GM20431 (cell line): ENCODE measurements at regions not wholly inside any gene's neighbourhood (a gene's known extent, or its start where the extent isn't known, plus 50 kb on each side); places are given as distances from the start of the nearest gene placed in this dataset.

Experiments
- in situ Hi-C: fragments of 300-500 bp; cut with MseI, MboI; formaldehyde crosslinking; loops from one replicate; pipeline ENCODE4 v1.15.0; 2020; ENCODE audit warnings: low sequenced_read_pairs; ENCODE audit not compliant: unreplicated experiment

GRCh38 chr1:224486801-224487583 is 52.4 kb upstream of the WDR26 start:
- in situ Hi-C loops, result no loop called here

- in situ Hi-C loops, result no loop called here
Measured at GRCh38 chr1:224488806-224489499, 54.4 kb upstream of the WDR26 start.

GRCh38 chr1:224489534-224490365 is 55.2 kb upstream of the WDR26 start:
- in situ Hi-C loops, result no loop called here

GRCh38 chr1:224490549-224491537 is 56.2 kb upstream of the WDR26 start:
- in situ Hi-C loops, result no loop called here

- in situ Hi-C loops, result no loop called here
Measured at GRCh38 chr1:224492015-224492414, 57.4 kb upstream of the WDR26 start.

- in situ Hi-C loops, result no loop called here
Measured at GRCh38 chr1:224492632-224493031, 58.0 kb upstream of the WDR26 start.

- in situ Hi-C loops, result no loop called here
Measured at GRCh38 chr1:224493269-224493668, 58.7 kb upstream of the WDR26 start.

GRCh38 chr1:224494343-224494742 is 59.7 kb upstream of the WDR26 start:
- in situ Hi-C loops, result no loop called here

GRCh38 chr1:224495866-224496265 is 61.3 kb upstream of the WDR26 start:
- in situ Hi-C loops, result no loop called here

- in situ Hi-C loops, result no loop called here
Measured at GRCh38 chr1:224496826-224497225, 62.2 kb upstream of the WDR26 start.

- in situ Hi-C loops, result no loop called here
Measured at GRCh38 chr1:224497714-224498573, 63.3 kb upstream of the WDR26 start.

GRCh38 chr1:224498574-224499170 is 64.1 kb upstream of the WDR26 start:
- in situ Hi-C loops, result no loop called here

- in situ Hi-C loops, result no loop called here
Measured at GRCh38 chr1:224499204-224499603, 64.6 kb upstream of the WDR26 start.

- in situ Hi-C loops, result no loop called here
Measured at GRCh38 chr1:224500796-224501195, 66.2 kb upstream of the WDR26 start.

GRCh38 chr1:224501836-224502235 is 67.2 kb upstream of the WDR26 start:
- in situ Hi-C loops, result no loop called here

- in situ Hi-C loops, result no loop called here
Measured at GRCh38 chr1:224502459-224503160, 68.0 kb upstream of the WDR26 start.

GRCh38 chr1:224503161-224504118 is 68.8 kb upstream of the WDR26 start:
- in situ Hi-C loops, result no loop called here
